ENCODE measurements at regions not wholly inside any gene's neighbourhood (a gene's known extent, or its start where the extent isn't known, plus 50 kb on each side); places are given as distances from the start of the nearest gene placed in this dataset.

- TF ChIP-seq MAX (IDR thresholded peaks at IDR 0.05; ENCODE audit: low read depth, low read length) (no peak), CTCF (IDR thresholded peaks at IDR 0.05; ENCODE audit: low read depth, low read length) (no peak), POLR2A (IDR thresholded peaks at IDR 0.05; ENCODE audit: extremely low read depth, insufficient read length) (no peak)
Observed at GRCh38 chr3:177308911-177309310, 111.6 kb upstream of the TBL1XR1 start.
